Testis (tissue), 2 donors: ENCODE measurements at regions not wholly inside any gene's neighbourhood (a gene's known extent, or its start where the extent isn't known, plus 50 kb on each side); places are given as distances from the start of the nearest gene placed in this dataset.

Source experiments
- POLR2A ChIP-seq: fragments of 450-650 bp; IDR thresholded peaks from one replicate; pipeline ENCODE4 v1.6.1; 2017; ENCODE audit warnings: antibody characterized with exemption, mild to moderate bottlenecking, moderate library complexity
- TF ChIP-seq, protein P1 (sequence below), 3 experiments: fragments of 450-650 bp in 2 of 3; fragments of 200-600 bp in 1 of 3; sonication (generic) in 1 of 3; IDR thresholded peaks; one replicate each; pipeline ENCODE4 v1.5.1; 2016 to 2019; ENCODE audit warnings: antibody characterized with exemption in 3 of 3, mild to moderate bottlenecking in 2 of 3, moderate library complexity in 1 of 3

DNA sequence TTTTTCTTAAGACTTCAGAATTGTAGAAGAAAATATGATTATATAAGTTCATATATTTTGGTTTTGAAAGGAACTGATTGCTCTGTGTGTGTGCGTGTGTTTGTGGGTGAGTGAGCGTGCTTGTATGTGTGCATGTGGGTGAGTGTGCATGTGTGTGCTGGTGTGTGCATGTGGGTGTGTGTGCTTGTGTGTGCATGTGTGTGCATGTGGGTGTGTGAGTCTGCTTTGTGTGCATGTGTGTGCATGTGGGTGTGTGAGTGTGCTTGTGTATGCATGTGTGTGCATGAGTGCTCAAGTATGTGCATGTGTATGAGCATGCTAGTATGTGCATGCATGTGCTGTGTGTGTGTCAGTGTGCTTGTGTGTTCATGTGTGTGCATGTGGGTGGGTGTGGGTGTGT is 238.5 kb downstream of the CDC5L start:
- TF ChIP-seq, protein P1, sequence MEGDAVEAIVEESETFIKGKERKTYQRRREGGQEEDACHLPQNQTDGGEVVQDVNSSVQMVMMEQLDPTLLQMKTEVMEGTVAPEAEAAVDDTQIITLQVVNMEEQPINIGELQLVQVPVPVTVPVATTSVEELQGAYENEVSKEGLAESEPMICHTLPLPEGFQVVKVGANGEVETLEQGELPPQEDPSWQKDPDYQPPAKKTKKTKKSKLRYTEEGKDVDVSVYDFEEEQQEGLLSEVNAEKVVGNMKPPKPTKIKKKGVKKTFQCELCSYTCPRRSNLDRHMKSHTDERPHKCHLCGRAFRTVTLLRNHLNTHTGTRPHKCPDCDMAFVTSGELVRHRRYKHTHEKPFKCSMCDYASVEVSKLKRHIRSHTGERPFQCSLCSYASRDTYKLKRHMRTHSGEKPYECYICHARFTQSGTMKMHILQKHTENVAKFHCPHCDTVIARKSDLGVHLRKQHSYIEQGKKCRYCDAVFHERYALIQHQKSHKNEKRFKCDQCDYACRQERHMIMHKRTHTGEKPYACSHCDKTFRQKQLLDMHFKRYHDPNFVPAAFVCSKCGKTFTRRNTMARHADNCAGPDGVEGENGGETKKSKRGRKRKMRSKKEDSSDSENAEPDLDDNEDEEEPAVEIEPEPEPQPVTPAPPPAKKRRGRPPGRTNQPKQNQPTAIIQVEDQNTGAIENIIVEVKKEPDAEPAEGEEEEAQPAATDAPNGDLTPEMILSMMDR (IDR thresholded peaks at IDR 0.05): no peak
- no peak for TF ChIP-seq POLR2A
